Endothelial cell of hepatic sinusoid (primary cell): ENCODE measurements at regions not wholly inside any gene's neighbourhood (a gene's known extent, or its start where the extent isn't known, plus 50 kb on each side); places are given as distances from the start of the nearest gene placed in this dataset.

ENCODE experiments used
- in situ Hi-C: cut with HindIII; loops from 2 replicates; pipeline ENCODE4 v1.10.0; 2017; ENCODE audit warnings: low sequenced_read_pairs

DNA sequence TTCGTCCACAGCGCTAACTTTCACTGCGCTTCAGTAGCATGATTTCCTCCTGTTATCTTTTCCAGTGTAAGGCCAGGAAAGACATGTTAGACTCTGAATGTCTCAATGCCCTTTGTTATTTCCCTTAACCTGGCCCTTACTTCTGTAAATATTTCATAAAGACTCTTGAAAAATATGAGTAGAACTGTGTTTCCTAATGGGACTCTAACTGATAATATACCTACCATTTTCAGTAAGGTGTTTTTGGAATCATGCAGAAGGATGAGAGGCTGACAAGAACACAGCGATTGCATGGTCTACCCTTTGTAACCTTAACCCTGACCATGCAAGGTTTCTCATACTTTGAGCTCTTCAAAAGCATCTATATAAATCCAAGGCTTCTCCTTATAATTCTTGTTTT, 550.1 kb downstream of the SLITRK6 start:
- in situ Hi-C loops: no loop called here

DNA sequence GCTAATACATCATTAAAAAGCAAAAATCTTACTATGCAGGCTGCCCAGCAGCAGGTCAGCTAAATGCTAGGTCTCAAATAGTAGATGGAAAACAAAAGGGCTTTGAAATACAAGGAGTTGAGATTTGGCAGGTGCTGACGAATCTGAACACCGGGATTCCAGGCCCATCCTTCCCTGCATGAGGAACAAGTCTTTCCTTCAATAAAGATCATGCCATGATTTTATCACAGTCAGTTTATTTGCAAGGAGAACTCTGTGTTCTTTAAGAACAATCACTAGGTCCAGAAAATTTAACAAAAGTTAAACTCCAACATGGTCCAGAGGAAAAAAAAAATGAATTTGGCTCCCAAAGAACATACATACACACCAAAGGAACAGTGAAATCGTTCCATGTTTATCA, 551.4 kb downstream of the SLITRK6 start:
- in situ Hi-C loops: no loop called here

DNA sequence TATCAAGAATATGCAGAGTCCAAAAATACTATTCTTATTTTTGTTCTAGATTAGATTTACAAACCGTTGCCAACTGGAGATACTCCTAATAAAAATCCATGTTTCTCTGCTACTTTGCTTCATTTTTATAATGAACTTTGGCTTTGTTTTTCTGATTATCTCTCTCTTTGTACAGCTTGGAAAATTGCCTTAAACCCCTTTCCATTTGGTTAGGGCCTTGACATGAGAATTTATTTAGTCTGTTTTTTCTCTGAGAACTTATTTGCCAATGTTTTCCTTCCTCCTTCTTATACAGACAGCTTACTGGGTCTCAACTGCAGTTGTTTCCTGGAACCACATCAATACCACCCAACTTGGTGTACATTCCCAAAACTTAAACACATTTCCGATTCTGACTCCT, 555.4 kb downstream of the SLITRK6 start:
- in situ Hi-C loops: no loop called here

DNA sequence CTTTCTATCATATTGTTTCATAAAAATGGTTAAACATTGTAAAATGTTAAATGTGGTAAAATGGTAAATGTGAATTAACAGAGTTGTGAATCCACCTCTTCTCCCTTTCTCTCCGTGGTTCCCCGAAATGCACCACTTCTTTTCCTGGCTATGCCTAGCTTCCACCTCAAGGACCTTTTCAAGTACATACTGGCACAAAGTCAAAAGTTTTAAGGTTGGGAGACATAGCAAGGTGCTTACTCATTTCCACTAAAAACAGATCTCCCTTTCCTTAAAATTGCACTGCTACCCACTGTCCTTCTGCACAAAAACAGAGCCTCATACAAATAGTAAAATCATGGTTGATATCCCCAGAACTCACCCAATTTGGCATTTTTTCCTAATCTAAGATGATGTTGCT, 558.2 kb downstream of the SLITRK6 start:
- in situ Hi-C loops: no loop called here

DNA sequence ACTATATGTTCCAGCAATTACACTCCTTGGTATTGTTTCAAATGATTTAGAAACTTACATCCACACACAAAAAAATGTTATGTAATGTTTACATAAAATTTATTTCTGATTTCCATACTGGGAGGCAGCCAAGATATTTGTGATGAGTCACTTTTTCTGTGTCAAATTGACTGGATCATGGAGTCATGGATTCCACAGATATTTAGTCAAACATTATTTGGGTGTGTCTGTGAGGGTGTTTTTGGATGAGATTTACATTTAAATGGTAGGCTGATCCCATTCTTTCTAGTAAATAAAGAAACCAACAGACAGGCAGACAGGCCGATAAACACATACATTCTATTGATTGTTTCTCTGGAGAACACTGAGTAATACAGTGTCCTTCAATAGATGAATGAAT, 562.8 kb downstream of the SLITRK6 start:
- in situ Hi-C loops: no loop called here

DNA sequence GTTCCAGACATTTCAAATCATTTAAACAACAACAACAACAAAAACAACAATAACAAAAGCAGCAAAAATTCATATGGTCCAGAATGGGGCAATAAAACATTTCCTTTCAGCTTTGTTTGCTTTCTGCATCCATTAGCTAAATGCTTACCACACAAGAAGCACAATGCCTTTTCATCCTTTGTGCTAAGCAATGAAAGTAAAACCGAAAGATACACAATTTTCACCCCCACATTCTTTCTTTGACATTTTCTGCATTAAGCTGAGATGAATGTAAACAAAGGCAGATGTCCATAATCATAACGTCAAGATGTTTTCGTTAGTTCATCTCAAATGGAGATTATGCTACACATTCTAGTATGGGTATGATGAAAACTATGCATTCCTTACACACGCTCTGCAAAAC, 568.5 kb downstream of the SLITRK6 start:
- in situ Hi-C loops: no loop called here

DNA sequence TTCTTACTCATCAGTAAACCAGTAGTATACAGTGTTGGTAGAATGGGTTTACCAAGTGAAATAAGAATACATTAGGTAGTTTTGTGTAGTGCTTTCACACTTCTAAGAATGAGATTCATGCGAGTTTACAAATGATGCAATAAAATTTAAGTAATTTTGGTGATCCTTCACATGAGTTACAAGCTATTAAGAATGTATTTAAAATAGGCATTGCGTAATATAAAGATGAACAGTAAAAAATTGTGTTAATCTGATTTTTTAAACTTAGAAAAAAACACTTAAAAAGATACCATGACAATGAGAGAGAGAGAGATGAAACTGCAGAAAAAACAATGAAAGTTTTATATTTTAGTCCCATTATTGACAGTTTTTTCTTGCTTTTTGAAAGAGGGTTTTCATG, 570.5 kb downstream of the SLITRK6 start:
- in situ Hi-C loops: no loop called here

DNA sequence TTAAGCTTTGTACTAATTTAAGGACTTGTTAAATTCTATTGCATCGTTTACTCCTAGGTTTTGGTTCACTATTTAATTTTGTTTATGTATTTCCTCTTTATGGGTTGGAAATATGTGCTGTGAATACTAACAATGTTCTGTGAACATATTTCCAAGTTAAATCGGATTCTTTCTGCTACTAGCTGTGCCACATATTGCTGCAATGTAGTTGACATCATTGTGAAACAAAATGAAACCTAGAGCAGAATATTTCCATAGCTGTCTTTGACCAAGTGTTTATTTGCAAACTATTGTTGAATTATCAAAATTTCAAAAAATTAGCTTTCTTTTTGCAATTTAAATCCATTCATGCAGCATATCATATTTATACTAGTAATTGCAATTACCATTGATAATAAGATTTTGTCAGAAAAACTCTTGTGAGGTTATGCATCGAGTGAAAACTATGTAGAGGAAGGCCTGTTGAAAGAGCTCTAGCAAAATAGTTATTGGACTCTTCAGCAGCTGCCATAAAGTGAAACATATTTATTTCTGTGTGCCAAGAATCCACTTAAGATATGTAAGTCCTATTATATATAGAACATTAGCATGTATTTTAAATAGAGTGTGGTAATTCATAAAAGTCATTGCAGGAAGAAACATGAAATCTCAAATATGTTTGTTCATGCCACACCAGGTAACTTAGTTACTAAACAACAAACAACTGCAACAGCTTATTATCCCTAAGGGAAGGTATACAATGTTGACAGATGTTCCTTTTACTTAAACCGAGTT, 575.1 kb downstream of the SLITRK6 start:
- in situ Hi-C loops: no loop called here

DNA sequence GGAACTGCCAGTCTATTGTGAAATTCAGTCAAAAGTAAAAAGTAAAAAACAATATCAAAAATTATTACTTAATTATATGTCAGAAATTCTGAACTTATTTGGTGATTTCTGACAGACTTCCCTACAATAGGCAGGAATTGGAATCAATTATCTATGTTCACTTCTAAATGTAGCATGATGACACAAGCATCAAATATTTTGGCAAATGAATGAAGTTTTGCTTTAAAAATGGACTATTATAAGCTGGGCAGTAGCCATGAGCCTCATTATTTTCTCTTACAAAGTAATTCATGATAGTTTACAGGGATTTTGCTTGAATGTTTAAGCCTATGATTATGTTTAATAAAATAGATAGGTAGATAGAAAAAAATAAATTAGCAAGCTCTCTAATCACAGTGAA, 582.6 kb downstream of the SLITRK6 start:
- in situ Hi-C loops: no loop called here

DNA sequence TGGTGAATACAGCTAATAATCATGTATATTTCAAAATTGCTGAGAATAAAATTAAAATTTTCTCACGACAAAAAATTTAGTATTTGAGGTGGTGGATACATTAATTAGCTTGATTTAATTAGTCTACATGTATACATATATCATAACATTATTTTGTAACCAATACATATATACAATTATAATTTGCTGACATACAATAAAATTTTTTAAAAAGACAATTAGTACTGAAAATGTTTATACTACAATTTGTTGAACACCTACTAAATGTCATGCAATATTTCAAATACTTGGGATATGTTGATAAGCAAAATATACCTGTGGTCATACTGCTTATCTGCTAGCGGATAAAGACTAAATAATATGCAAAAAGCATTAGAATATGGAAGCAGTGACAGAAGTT, 586.5 kb downstream of the SLITRK6 start:
- in situ Hi-C loops: no loop called here

DNA sequence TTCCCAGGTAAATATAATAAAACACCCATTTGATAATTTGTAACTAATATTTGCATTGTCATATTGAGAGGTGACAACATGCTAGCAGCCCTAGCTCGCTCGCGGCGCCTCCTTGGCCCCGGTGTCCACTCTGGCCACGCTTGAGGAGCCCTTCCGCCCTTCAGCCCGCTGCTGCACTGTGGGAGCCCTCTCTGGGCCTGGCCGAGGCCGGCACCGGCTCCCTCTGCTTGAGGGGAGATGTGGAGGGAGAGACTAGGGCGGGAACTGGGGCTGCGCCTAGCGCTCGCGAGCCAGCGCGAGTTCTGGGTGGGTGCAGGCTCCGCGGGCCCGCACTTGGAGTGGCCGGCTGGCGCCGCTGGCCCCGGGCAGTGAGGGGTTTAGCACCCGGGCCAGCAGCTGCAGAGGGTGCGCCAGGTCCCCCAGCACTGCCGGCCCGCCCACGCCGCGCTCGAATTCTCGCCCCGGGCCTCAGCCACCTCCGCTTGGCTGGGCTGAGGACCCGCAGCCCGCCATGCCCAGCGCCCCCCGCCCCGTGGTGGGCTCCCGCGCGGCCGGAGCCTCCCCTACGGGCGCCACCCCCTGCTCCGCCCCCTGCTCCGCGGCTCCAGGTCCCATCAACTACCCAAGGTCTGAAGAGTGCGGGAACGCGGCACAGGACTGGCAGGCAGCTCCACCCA, 594.4 kb downstream of the SLITRK6 start:
- in situ Hi-C loops: no loop called here

DNA sequence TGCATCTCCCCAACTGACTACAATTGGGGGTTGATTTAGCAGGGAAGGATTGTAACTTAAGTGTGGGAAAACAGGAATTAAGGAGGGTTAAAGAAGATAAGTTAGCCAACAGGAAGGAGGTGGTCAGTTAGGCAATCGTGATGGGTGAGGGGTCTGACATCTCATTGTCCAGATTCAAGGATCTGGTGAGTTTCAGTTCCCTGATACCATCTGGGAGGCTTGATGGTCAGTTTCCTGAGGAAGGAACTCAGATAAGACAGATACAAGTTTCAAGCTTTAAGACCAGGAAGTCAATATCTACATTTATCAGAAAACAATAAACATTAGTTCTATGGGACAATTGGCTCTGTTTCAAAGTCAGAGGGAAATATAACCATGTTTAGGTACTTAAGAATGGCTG, 601.8 kb downstream of the SLITRK6 start:
- in situ Hi-C loops: no loop called here

DNA sequence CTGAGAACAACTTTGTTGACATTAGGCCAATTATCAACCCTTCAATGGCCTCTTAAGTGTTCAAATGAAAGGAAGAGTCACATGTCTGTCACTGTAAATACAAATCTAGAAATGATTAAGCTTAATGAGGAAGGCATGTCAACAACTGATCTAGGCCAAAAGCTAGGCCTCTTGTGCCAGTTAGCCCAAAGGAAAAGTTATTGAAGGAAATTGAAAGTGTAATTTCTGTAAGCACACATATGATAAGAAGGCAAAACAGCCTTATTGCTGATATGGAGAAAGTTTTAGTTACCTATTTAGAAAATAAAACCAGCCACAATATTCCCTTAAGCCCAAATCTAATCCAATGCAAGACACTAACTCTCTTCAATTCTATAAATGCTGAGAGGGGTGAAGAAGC, 604.7 kb downstream of the SLITRK6 start:
- in situ Hi-C loops: no loop called here

DNA sequence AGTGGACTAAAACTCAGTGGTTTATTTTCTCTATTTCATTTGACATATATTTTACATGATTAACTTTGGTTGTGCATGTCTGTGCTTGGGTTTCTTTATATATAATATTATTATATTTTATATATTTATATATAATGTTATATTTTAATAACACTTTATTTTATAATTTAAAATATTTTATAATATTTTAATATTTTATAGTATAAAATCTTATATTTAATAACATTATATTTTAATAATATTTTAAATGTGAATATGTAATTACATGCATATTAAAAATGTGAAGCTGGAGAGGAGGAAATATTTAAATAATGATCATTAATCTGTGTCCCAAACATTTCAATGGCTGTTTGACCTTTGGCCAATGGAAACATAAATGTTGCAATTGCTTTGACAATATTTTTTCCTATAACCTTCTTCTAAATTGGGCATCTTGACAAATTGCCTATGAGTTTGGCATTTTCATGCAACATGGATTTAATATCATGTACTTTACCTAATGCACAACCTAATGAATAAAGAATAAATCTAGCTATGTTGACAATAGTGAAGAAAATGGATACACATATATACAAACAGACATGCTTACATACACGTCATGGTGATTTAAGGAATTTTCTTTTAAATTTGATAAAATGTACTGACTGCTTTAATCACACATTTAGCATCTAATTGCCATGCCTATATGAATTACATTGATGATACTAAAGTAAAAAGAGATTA, 607.1 kb downstream of the SLITRK6 start:
- in situ Hi-C loops: no loop called here

DNA sequence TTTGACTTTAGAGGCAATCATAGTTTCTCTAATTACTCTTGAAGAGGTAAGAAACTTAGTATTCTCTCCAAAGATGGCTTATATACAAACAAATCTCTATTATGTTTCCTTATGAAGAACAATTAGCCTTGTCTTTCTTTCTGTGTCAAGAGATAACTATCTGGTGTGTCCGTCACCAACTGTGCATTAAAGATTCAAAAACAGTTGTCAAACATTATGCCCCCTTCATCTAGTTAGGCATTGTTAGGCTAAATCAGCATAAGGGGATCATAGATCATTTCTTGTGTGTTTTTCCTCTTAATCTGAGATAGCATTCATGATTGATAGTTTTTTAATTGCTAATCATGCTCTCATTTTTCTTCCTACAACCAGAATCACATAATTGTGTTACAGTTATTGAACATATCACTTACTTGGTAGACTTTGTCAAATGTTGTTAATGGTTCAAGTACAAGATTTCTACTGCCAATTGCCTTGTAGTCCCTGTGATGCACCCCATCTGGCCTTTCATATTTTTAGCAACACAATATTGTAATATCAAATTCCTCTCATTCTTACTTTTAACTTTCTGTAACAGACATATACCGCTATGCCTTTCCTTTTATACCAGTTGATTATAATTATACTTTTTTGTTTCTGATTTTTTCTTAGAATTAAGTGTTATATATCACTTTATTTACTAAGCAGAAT, 612.7 kb downstream of the SLITRK6 start:
- in situ Hi-C loops: no loop called here

DNA sequence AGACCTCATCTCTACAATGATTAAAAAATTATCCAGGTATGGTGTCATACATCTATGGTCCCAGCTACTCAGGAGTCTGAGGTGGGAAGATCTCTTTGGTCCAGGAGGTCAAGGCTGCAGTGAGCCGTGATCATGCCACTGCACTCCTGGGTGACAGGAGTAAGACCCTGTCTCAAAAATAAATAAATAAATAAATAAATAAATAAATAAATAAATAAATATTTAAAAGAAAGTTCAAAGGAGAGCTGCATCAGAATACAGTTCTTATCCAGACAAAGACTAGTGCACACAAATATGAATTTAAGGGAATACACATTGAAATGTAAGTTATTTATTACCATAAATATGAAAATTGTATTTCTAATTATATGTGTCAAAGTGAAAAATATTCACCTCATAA, 624.9 kb downstream of the SLITRK6 start:
- in situ Hi-C loops: no loop called here

DNA sequence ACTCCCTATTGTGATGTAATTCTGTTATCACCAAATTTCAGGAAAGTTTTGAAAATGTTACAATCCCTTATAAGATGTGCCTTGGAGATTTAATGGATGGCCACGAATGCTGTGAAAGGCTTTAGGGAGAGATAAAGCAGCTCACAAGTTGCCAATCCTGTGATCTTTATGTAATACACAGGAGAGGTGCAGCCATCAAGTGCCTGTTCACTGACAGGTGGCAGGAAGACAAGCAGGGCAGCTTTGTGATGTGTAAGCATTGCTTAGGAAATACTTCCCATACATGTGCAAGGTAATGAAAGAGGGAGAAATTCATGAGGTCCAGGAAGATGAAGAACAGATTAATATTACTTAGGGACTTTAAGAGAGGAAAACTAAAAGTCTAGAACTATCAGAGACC, 628.8 kb downstream of the SLITRK6 start:
- in situ Hi-C loops: no loop called here

DNA sequence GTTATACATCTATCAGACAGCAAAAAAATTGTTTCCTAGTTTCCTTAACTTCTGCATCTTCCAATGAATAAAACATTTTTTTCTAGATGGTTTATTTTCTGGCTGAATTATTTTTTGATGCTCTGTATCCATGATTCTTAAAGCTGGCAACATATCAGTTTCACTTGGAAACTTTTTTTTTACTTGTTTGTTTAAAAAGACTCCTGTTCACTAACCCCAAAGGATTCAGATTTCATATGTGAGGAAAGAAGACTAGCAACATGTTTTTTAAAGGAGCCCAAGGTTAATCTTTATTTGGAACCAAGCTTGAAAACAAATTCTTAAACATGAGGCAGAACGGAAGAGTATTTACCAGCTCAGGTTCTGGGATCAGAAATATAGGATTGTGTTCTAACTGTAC, 632.3 kb downstream of the SLITRK6 start:
- in situ Hi-C loops: no loop called here

DNA sequence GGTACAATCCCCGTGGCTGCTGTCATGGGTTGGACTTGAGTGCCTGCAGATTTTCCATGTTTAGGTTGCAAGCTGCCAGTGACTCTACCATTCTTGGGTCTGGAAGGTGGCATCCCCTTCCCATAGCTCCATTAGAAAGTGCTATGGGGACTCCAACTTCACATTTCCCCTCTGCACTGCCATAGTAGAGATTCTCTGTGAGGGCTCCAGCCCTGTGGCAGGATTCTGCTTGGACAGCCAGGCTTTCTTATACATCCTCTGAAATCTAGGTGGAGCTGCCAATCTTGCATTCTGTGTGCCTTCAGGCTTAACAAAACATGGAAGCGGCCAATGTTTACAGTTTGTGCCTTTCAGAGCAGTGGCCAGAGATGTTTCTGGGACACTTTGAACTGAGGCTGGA, 636.2 kb downstream of the SLITRK6 start:
- in situ Hi-C loops: no loop called here

DNA sequence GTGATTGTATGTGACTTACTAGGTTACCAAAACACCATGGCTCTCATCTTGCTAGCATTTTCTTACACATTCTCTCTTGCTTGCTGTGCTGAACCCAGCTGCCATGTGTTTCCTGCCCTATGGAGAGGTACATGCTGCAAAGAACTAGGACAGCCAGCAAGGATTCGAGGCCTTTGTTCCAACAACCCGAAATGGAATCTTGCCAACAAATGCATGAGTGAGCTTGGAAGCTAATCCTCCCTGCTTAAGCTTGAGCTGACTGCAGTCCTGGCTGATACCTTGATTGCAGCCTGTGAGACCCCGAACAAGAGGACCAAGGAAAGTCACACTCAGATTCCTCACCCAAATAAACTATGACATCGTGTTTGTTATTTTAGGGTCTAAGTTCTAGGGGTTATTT, 651.2 kb downstream of the SLITRK6 start:
- in situ Hi-C loops: no loop called here

DNA sequence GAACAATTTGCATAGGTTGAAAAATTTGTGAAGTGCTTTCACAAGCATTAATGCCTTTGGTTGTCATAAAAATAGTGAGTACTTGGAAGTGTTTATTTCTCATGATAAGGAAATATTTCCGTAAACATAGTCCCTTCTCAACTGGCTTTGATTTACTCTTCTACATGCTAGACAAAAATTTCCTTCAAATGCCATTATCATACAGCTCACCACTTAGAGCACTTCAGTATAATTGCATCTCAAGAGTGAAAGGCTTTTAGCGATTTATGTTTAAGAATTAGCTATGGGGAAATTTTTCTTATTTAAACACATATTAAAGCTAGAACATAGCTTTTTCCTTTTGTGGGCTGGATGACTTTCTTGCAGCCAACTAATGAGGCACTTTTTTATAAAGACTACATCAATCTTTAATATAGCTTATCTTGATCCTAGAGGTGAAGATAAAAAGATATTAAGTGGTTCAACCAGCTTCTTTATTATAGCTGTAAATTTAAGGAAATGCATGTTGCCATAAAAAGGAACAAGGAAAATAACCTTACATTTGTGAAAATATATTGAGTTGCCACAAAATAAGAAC, 656.8 kb downstream of the SLITRK6 start:
- in situ Hi-C loops: no loop called here
